PFSK-1 (cell line): ENCODE measurements at regions not wholly inside any gene's neighbourhood (a gene's known extent, or its start where the extent isn't known, plus 50 kb on each side); places are given as distances from the start of the nearest gene placed in this dataset.

ENCODE experiments used
- POLR2AphosphoS5 ChIP-seq: IDR thresholded peaks from 2 replicates; pipeline ENCODE4 v1.6.1; 2012; ENCODE audit warnings: low read depth, mild to moderate bottlenecking, control low read depth, low read length, moderate library complexity
- TAF1 ChIP-seq: IDR thresholded peaks from 2 replicates; pipeline ENCODE4 v1.6.1; 2012; ENCODE audit warnings: low read length, control low read depth, borderline replicate concordance; ENCODE audit not compliant: insufficient read depth

DNA sequence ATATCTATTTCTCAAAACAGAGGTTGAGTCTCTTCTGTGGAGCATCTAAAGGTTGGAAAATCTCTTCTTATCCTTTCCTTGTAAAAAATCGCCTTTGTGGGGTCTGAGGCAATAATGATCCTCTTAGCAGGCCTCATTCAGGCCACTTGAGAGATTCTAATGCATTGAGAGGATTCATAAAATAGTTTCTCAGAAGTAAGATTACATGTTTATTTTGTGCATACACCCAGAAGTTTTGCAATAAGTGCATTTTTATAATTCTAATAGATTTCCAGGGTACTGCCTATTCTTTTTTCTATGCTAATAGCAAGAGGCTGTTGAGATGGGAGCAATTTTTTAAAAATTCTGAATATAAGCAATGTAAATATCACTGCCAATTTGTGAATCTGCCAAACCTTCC lies 342.2 kb upstream of the KLF12 start:
- TF ChIP-seq POLR2AphosphoS5 = no peak
- no peak for TF ChIP-seq TAF1
